Gastroesophageal sphincter (tissue), 3 donors: ENCODE measurements at regions not wholly inside any gene's neighbourhood (a gene's known extent, or its start where the extent isn't known, plus 50 kb on each side); places are given as distances from the start of the nearest gene placed in this dataset.

Experiments used
- EP300 ChIP-seq: sonication (generic); formaldehyde crosslinking; IDR thresholded peaks from one replicate; pipeline ENCODE4 v1.6.1; 2017; ENCODE audit warnings: antibody characterized with exemption, mild to moderate bottlenecking
- POLR2A ChIP-seq, 2 donors: fragments of 450-650 bp; IDR thresholded peaks; one replicate each; pipeline ENCODE4 v1.6.1; 2017; ENCODE audit warnings: antibody characterized with exemption in 2 of 2, mild to moderate bottlenecking in 2 of 2, moderate library complexity in 1 of 2
- TF ChIP-seq, protein P1 (sequence below), 4 experiments: fragments of 200-600 bp in 2 of 4; fragments of 450-650 bp in 2 of 4; sonication (generic) in 1 of 4; IDR thresholded peaks; one replicate each; pipeline ENCODE4 v1.5.1; 2017 to 2019; ENCODE audit warnings: antibody characterized with exemption in 4 of 4, mild to moderate bottlenecking in 2 of 4, moderate library complexity in 2 of 4

DNA sequence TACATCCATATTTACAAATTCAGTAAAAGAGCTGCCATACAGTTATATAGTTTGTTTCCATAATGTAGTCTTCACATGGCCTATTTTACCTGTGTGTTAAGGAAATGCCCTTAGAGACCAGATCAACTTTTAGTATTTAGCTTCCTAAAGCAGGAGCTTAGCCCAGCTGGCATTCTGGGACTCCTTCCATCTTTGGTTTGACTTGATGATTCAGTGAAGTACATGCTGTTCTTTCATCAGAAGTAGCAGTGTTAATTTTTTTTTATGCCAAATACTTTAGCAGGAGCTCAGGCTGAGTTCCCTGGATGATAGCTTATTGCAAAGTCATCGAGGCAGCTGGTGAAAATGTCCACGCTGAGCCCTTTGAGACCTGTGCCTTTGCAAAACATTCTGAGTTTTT, 101.0 kb downstream of the FOXG1 start:
- TF ChIP-seq POLR2A (IDR thresholded peaks at IDR 0.05) (no peak), EP300 (no peak)
- TF ChIP-seq, protein P1, sequence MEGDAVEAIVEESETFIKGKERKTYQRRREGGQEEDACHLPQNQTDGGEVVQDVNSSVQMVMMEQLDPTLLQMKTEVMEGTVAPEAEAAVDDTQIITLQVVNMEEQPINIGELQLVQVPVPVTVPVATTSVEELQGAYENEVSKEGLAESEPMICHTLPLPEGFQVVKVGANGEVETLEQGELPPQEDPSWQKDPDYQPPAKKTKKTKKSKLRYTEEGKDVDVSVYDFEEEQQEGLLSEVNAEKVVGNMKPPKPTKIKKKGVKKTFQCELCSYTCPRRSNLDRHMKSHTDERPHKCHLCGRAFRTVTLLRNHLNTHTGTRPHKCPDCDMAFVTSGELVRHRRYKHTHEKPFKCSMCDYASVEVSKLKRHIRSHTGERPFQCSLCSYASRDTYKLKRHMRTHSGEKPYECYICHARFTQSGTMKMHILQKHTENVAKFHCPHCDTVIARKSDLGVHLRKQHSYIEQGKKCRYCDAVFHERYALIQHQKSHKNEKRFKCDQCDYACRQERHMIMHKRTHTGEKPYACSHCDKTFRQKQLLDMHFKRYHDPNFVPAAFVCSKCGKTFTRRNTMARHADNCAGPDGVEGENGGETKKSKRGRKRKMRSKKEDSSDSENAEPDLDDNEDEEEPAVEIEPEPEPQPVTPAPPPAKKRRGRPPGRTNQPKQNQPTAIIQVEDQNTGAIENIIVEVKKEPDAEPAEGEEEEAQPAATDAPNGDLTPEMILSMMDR (IDR thresholded peaks at IDR 0.05): no peak
